GM23338 (cell line): ENCODE measurements at regions not wholly inside any gene's neighbourhood (a gene's known extent, or its start where the extent isn't known, plus 50 kb on each side); places are given as distances from the start of the nearest gene placed in this dataset.

Experiments used
- ATAC-seq: fragments of 200-7000 bp; cut with Tn5 transposase; 3 replicates; pipeline ENCODE4 v1.9.1; 2020
- DNase-seq: peaks from one replicate; pipeline ENCODE4 v3.0.0-alpha.2; 2015; ENCODE audit warnings: low spot score
- H2AFZ ChIP-seq: fragments of 200-600 bp; sonication (generic); 2 replicates; pipeline ENCODE4 v1.8.0; 2016; ENCODE audit warnings: antibody characterized with exemption, mild to moderate bottlenecking, moderate library complexity
- H3F3A ChIP-seq: fragments of 200-600 bp; sonication (generic); replicated peaks from 2 replicates; pipeline ENCODE4 v1.8.0; 2017; ENCODE audit warnings: antibody characterized with exemption, mixed run types, low read depth
- H3K27ac ChIP-seq: fragments of 200-600 bp; sonication (generic); 2 replicates; pipeline ENCODE4 v1.6.1; 2016; ENCODE audit warnings: low read depth
- H3K27me3 ChIP-seq: fragments of 200-600 bp; sonication (generic); 2 replicates; pipeline ENCODE4 v1.8.0; 2016; ENCODE audit warnings: mild to moderate bottlenecking, mixed run types, moderate library complexity; ENCODE audit not compliant: insufficient read depth
- H3K36me3 ChIP-seq: fragments of 200-600 bp; sonication (generic); 2 replicates; pipeline ENCODE4 v1.8.0; 2016; ENCODE audit warnings: mild to moderate bottlenecking; ENCODE audit not compliant: insufficient read depth
- H3K4me1 ChIP-seq: fragments of 200-600 bp; sonication (generic); 2 replicates; pipeline ENCODE4 v1.8.0; 2016; ENCODE audit warnings: mild to moderate bottlenecking, moderate library complexity; ENCODE audit not compliant: insufficient read depth
- H3K4me2 ChIP-seq: fragments of 200-600 bp; sonication (generic); 2 replicates; pipeline ENCODE4 v1.7.1; 2017; ENCODE audit warnings: mixed run types
- H3K4me3 ChIP-seq: fragments of 200-600 bp; sonication (generic); 2 replicates; pipeline ENCODE4 v1.6.1; 2016; ENCODE audit warnings: mixed run types
- H3K79me2 ChIP-seq: fragments of 200-600 bp; sonication (generic); replicated peaks from 2 replicates; pipeline ENCODE4 v1.8.0; 2017; ENCODE audit warnings: mild to moderate bottlenecking; ENCODE audit not compliant: insufficient read depth
- H3K9me2 ChIP-seq: fragments of 200-600 bp; sonication (generic); 2 replicates; pipeline ENCODE4 v1.8.0; 2017; ENCODE audit not compliant: insufficient read depth
- H4K20me1 ChIP-seq: fragments of 200-600 bp; sonication (generic); replicated peaks from 2 replicates; pipeline ENCODE4 v1.8.0; 2017; ENCODE audit warnings: mild to moderate bottlenecking; ENCODE audit not compliant: insufficient read depth
- H3K27ac Mint-ChIP-seq: 2 replicates; pipeline ENCODE4 v1.8.0; 2020; ENCODE audit warnings: inconsistent platforms, mild to moderate bottlenecking, moderate library complexity, mixed read lengths
- H3K27me3 Mint-ChIP-seq: 3 replicates; pipeline ENCODE4 v1.8.0; 2022; ENCODE audit warnings: low read depth, mild to moderate bottlenecking, moderate library complexity, mixed read lengths, inconsistent platforms; ENCODE audit not compliant: insufficient read depth, poor library complexity
- H3K36me3 Mint-ChIP-seq: 3 replicates; pipeline ENCODE4 v1.8.0; 2021; ENCODE audit warnings: low read depth, mild to moderate bottlenecking, inconsistent platforms, moderate library complexity, mixed read lengths
- H3K4me1 Mint-ChIP-seq: 3 replicates; pipeline ENCODE4 v1.8.0; 2020; ENCODE audit warnings: mild to moderate bottlenecking, inconsistent platforms, mixed read lengths
- H3K4me3 Mint-ChIP-seq: 3 replicates; pipeline ENCODE4 v1.8.0; 2021; ENCODE audit warnings: moderate library complexity, mild to moderate bottlenecking, inconsistent platforms, mixed read lengths
- H3K9me3 Mint-ChIP-seq: 3 replicates; pipeline ENCODE4 v1.8.0; 2020; ENCODE audit warnings: moderate library complexity, mild to moderate bottlenecking, inconsistent platforms, mixed read lengths
- CREB1 ChIP-seq: fragments of 250-450 bp; sonication (Bioruptor Pico); IDR thresholded peaks from 2 replicates; pipeline ENCODE4 v1.5.0; 2020; ENCODE audit warnings: low read depth, mild to moderate bottlenecking, moderate library complexity
- EZH2 ChIP-seq: fragments of 200-600 bp; sonication (generic); IDR thresholded peaks from one replicate; pipeline ENCODE4 v1.8.0; 2017; ENCODE audit warnings: antibody characterized with exemption, mild to moderate bottlenecking, low read depth; ENCODE audit not compliant: unreplicated experiment
- NANOG ChIP-seq: IDR thresholded peaks from 2 replicates; pipeline ENCODE4 v1.6.1; 2016; ENCODE audit warnings: antibody characterized with exemption, borderline replicate concordance
- POLR2AphosphoS5 ChIP-seq: IDR thresholded peaks from 2 replicates; pipeline ENCODE4 v1.6.1; 2016; ENCODE audit warnings: antibody characterized with exemption, low read depth
- STAT1 ChIP-seq: IDR thresholded peaks from one replicate; pipeline ENCODE4 v1.6.1; 2016; ENCODE audit warnings: antibody characterized with exemption; ENCODE audit not compliant: unreplicated experiment
- ZNF331 ChIP-seq: fragments of 250-450 bp; sonication (Bioruptor Pico); IDR thresholded peaks from 2 replicates; pipeline ENCODE4 v1.5.0; 2020; ENCODE audit warnings: low read depth, mild to moderate bottlenecking, moderate library complexity
- ZNF462 ChIP-seq: fragments of 250-450 bp; sonication (Bioruptor Pico); IDR thresholded peaks from 2 replicates; pipeline ENCODE4 v1.5.0; 2020; ENCODE audit warnings: mild to moderate bottlenecking, moderate library complexity

GRCh38 chr13:50409220-50409619, 394.0 kb downstream of the KCNRG start (continued):
- TF ChIP-seq ZNF462 (CRISPR knock-in tag) (no peak), CREB1 (no peak), ZNF331 (CRISPR knock-in tag) (no peak)

GRCh38 chr13:50410921-50411746, 395.9 kb downstream of the KCNRG start:
- ATAC-seq (no peak), DNase-seq (no peak)
- Mint-ChIP-seq H3K4me1 (peaks cover 11% of the 10 kb centered on the region), H3K27ac (no peak overlapping the region), H3K4me3 (no peak overlapping the region), H3K9me3 (peaks cover 10% of the 10 kb centered on the region; the same call in 2 of the 3 replicates), H3K36me3 (peaks cover 12% of the 10 kb centered on the region), H3K27me3 (no peaks in the 10 kb centered on the region)
- Histone ChIP-seq H3K79me2 (no peaks in the 10 kb centered on the region), H3K27ac (no peak overlapping the region), H4K20me1 (no peaks in the 10 kb centered on the region), H3K9me2 (peaks cover 5% of the 10 kb centered on the region), H3K4me3 (no peak overlapping the region), H2AFZ (no peak overlapping the region), H3F3A (no peaks in the 10 kb centered on the region), H3K27me3 (no peaks in the 10 kb centered on the region), H3K36me3 (no peaks in the 10 kb centered on the region; the same call in 1 of the 2 replicates), H3K4me2 (no peak overlapping the region), H3K4me1 (no peaks in the 10 kb centered on the region)
- no peak for TF ChIP-seq NANOG
- TF ChIP-seq ZNF462 (CRISPR knock-in tag): no peak
- no peak for TF ChIP-seq EZH2
- TF ChIP-seq STAT1: no peak
- TF ChIP-seq ZNF331 (CRISPR knock-in tag): no peak
- no peak for TF ChIP-seq CREB1
- no peak for TF ChIP-seq POLR2AphosphoS5
